ENCODE measurements at regions not wholly inside any gene's neighbourhood (a gene's known extent, or its start where the extent isn't known, plus 50 kb on each side); places are given as distances from the start of the nearest gene placed in this dataset.

GRCh38 chr20:57813509-57814269 is 103.9 kb upstream of the PMEPA1 start:
- no peak for TF ChIP-seq CTCF (IDR thresholded peaks at IDR 0.05; ENCODE audit: insufficient read depth, low read length, poor library complexity, severe bottlenecking)
- no peak for TF ChIP-seq EZH2phosphoT487 (conservative IDR thresholded peaks at IDR 0.05; ENCODE audit: low read length)
